Stimulated activated naive CD8-positive, alpha-beta T cell treated with anti-CD3 and anti-CD28 coated beads, Interleukin-15, amount 100 ng/mL, for 72 hours (primary cell): ENCODE measurements at regions not wholly inside any gene's neighbourhood (a gene's known extent, or its start where the extent isn't known, plus 50 kb on each side); places are given as distances from the start of the nearest gene placed in this dataset.
A peak's percentile ranks its signal among the peaks of the same experiment; 100 is the strongest.
"Not testable (repeated sequence)": the region's sequence is repeated elsewhere in the genome, so short reads cannot be mapped to it uniquely, and the experiment has no call there.

Experiments
- ATAC-seq: fragments of 150-1000 bp; cut with Tn5 transposase; 2 replicates; pipeline ENCODE4 v1.10.0; 2021; ENCODE audit warnings: mild to moderate bottlenecking, moderate library complexity
- DNase-seq, 2 donors: peaks; one replicate each; pipeline ENCODE4 v3.0.0; 2021 to 2022
- H3K27ac Mint-ChIP-seq, 2 donors: one replicate each; pipeline ENCODE4 v1.8.0; 2022; ENCODE audit warnings: mild to moderate bottlenecking in 2 of 2, mixed read lengths in 2 of 2, moderate library complexity in 2 of 2
- H3K27me3 Mint-ChIP-seq: one replicate; pipeline ENCODE4 v1.8.0; 2022; ENCODE audit warnings: mixed read lengths
- H3K4me1 Mint-ChIP-seq: one replicate; pipeline ENCODE4 v1.8.0; 2022; ENCODE audit warnings: mild to moderate bottlenecking, mixed read lengths
- H3K4me3 Mint-ChIP-seq, 2 donors: one replicate each; pipeline ENCODE4 v1.8.0; 2022; ENCODE audit warnings: mild to moderate bottlenecking in 2 of 2, mixed read lengths in 2 of 2, moderate library complexity in 1 of 2
- H3K9me3 Mint-ChIP-seq, 2 donors: one replicate each; pipeline ENCODE4 v1.8.0; 2022; ENCODE audit warnings: mixed read lengths in 2 of 2

- Mint-ChIP-seq H3K27ac (no peak overlapping the region), H3K4me3 (no peak overlapping the region), H3K27me3 (no peaks in the 10 kb centered on the region), H3K4me1 (no peaks in the 10 kb centered on the region), H3K9me3 (no peaks in the 10 kb centered on the region)
- ATAC-seq = no peak
- no peak for DNase-seq
Observed at GRCh38 chr2:7355781-7356180, 438.6 kb downstream of the RNF144A start.

- Mint-ChIP-seq H3K27ac (no peak overlapping the region), H3K4me3 (no peak overlapping the region), H3K9me3 (no peaks in the 10 kb centered on the region), H3K27me3 (no peaks in the 10 kb centered on the region), H3K4me1 (no peaks in the 10 kb centered on the region)
- no peak for ATAC-seq
- DNase-seq = no peak
Observed at GRCh38 chr2:7356909-7357584, 439.8 kb downstream of the RNF144A start.

- no peak overlapping the region for H3K4me3 Mint-ChIP-seq
- no peak for DNase-seq
- H3K9me3 Mint-ChIP-seq = no peaks in the 10 kb centered on the region
- ATAC-seq = no peak
- no peak overlapping the region for H3K27ac Mint-ChIP-seq
- no peaks in the 10 kb centered on the region for H3K4me1 Mint-ChIP-seq
- H3K27me3 Mint-ChIP-seq = no peaks in the 10 kb centered on the region
Observed at GRCh38 chr2:7357993-7358392, 440.8 kb downstream of the RNF144A start.

GRCh38 chr2:7358865-7359447 is 441.7 kb downstream of the RNF144A start:
- H3K9me3 Mint-ChIP-seq = no peaks in the 10 kb centered on the region
- H3K4me1 Mint-ChIP-seq = no peaks in the 10 kb centered on the region
- H3K4me3 Mint-ChIP-seq = no peak overlapping the region
- H3K27me3 Mint-ChIP-seq = no peaks in the 10 kb centered on the region
- DNase-seq = no peak
- H3K27ac Mint-ChIP-seq = no peak overlapping the region
- ATAC-seq = no peak

- Mint-ChIP-seq H3K27me3 (no peaks in the 10 kb centered on the region), H3K27ac (no peak overlapping the region), H3K9me3 (peaks cover 4% of the 10 kb centered on the region in 2 donors), H3K4me1 (no peaks in the 10 kb centered on the region), H3K4me3 (no peak overlapping the region)
- DNase-seq (no peak), ATAC-seq (no peak)
Observed at GRCh38 chr2:7363906-7364305, 446.7 kb downstream of the RNF144A start.

- ATAC-seq (no peak), DNase-seq (no peak)
- no peak overlapping the region for H3K27ac Mint-ChIP-seq
- H3K27me3 Mint-ChIP-seq = no peaks in the 10 kb centered on the region
- H3K4me1 Mint-ChIP-seq = no peaks in the 10 kb centered on the region
- no peak overlapping the region for H3K4me3 Mint-ChIP-seq
- H3K9me3 Mint-ChIP-seq = peaks cover 13 to 14% of the 10 kb centered on the region in 2 donors
Observed at GRCh38 chr2:7368211-7368610, 451.0 kb downstream of the RNF144A start.

GRCh38 chr2:7373156-7373555 is 455.9 kb downstream of the RNF144A start:
- H3K27me3 Mint-ChIP-seq = peaks cover under 1% of the 10 kb centered on the region
- DNase-seq (no peak), ATAC-seq (no peak)
- H3K4me1 Mint-ChIP-seq = no peaks in the 10 kb centered on the region
- no peak overlapping the region for H3K4me3 Mint-ChIP-seq
- no peak overlapping the region for H3K27ac Mint-ChIP-seq
- H3K9me3 Mint-ChIP-seq = peaks cover 13 to 14% of the 10 kb centered on the region in 2 donors

- Mint-ChIP-seq H3K27ac (no peak overlapping the region), H3K9me3 (no peaks in the 10 kb centered on the region), H3K4me1 (no peaks in the 10 kb centered on the region), H3K27me3 (peaks cover 10% of the 10 kb centered on the region), H3K4me3 (no peak overlapping the region)
- no peak for ATAC-seq
- DNase-seq = no peak
Observed at GRCh38 chr2:7375901-7376300, 458.7 kb downstream of the RNF144A start.

- Mint-ChIP-seq H3K4me3 (no peak overlapping the region), H3K9me3 (peaks cover 0 to 5% of the 10 kb centered on the region in 2 donors), H3K27me3 (peaks cover 18% of the 10 kb centered on the region), H3K4me1 (no peaks in the 10 kb centered on the region), H3K27ac (no peak overlapping the region)
- ATAC-seq (no peak), DNase-seq (no peak)
Observed at GRCh38 chr2:7377916-7378569, 460.8 kb downstream of the RNF144A start.

GRCh38 chr2:7378591-7378990 is 461.4 kb downstream of the RNF144A start:
- DNase-seq (no peak), ATAC-seq (no peak)
- Mint-ChIP-seq H3K4me3 (no peak overlapping the region), H3K27me3 (peaks cover 21% of the 10 kb centered on the region), H3K9me3 (peaks cover 0 to 5% of the 10 kb centered on the region in 2 donors), H3K27ac (peak overlapping the region in 1 of 2 donors; percentile 14), H3K4me1 (no peaks in the 10 kb centered on the region)

GRCh38 chr2:7379799-7380198 is 462.6 kb downstream of the RNF144A start:
- H3K4me3 Mint-ChIP-seq = no peak overlapping the region
- no peak for ATAC-seq
- H3K4me1 Mint-ChIP-seq = no peaks in the 10 kb centered on the region
- DNase-seq = no peak
- H3K9me3 Mint-ChIP-seq = peaks cover 0 to 5% of the 10 kb centered on the region in 2 donors
- H3K27ac Mint-ChIP-seq = no peak overlapping the region
- peaks cover 21% of the 10 kb centered on the region for H3K27me3 Mint-ChIP-seq

GRCh38 chr2:7384773-7385349 is 467.6 kb downstream of the RNF144A start:
- Mint-ChIP-seq H3K4me3 (no peak overlapping the region), H3K27ac (no peak overlapping the region), H3K9me3 (peaks cover 0 to 5% of the 10 kb centered on the region in 2 donors), H3K27me3 (peaks cover 10% of the 10 kb centered on the region), H3K4me1 (no peaks in the 10 kb centered on the region)
- DNase-seq = no peak
- ATAC-seq = no peak

GRCh38 chr2:7390311-7390710 is 473.1 kb downstream of the RNF144A start:
- not testable (repeated sequence) for H3K4me3 Mint-ChIP-seq, H3K4me1 Mint-ChIP-seq, H3K27ac Mint-ChIP-seq

GRCh38 chr2:7392076-7392787 is 475.0 kb downstream of the RNF144A start:
- no peaks in the 10 kb centered on the region for H3K4me1 Mint-ChIP-seq
- H3K4me3 Mint-ChIP-seq = no peak overlapping the region
- H3K27ac Mint-ChIP-seq = no peak overlapping the region
- DNase-seq (no peak), ATAC-seq (no peak)
- no peaks in the 10 kb centered on the region for H3K9me3 Mint-ChIP-seq
- H3K27me3 Mint-ChIP-seq = no peaks in the 10 kb centered on the region

More at GRCh38 chr2:7390311-7390710, 473.1 kb downstream of the RNF144A start:
- H3K9me3 Mint-ChIP-seq, ATAC-seq, H3K27me3 Mint-ChIP-seq, DNase-seq: not testable (repeated sequence)

GRCh38 chr2:7394195-7394594 is 477.0 kb downstream of the RNF144A start:
- ATAC-seq = no peak
- Mint-ChIP-seq H3K4me3 (no peak overlapping the region), H3K27ac (peak overlapping the region in 1 of 2 donors; percentile 11), H3K4me1 (no peaks in the 10 kb centered on the region), H3K9me3 (no peaks in the 10 kb centered on the region), H3K27me3 (no peaks in the 10 kb centered on the region)
- no peak for DNase-seq
